ENCODE measurements at regions not wholly inside any gene's neighbourhood (a gene's known extent, or its start where the extent isn't known, plus 50 kb on each side); places are given as distances from the start of the nearest gene placed in this dataset.

GRCh38 chr1:57908147-57908890, 484.5 kb upstream of the DAB1 start:
- DNase-seq (ENCODE audit: insufficient read length, low spot score) (no peak), FAIRE-seq (no peak)
- no peak for TF ChIP-seq CTCF (IDR thresholded peaks at IDR 0.05; ENCODE audit: insufficient read depth, missing control alignments)

GRCh38 chr1:57901208-57901919, 477.5 kb upstream of the DAB1 start:
- DNase-seq (ENCODE audit: insufficient read length, low spot score) (no peak), FAIRE-seq (no peak)
- TF ChIP-seq CTCF (IDR thresholded peaks at IDR 0.05; ENCODE audit: insufficient read depth, missing control alignments): no peak

- FAIRE-seq: peak; percentile 41
- DNase-seq (ENCODE audit: insufficient read length, low spot score): peak; percentile 26
- no peak for TF ChIP-seq CTCF (IDR thresholded peaks at IDR 0.05; ENCODE audit: insufficient read depth, missing control alignments)
Observed at GRCh38 chr1:57898531-57898930, 474.7 kb upstream of the DAB1 start.

GRCh38 chr1:57897581-57897980, 473.7 kb upstream of the DAB1 start:
- no peak for TF ChIP-seq CTCF (IDR thresholded peaks at IDR 0.05; ENCODE audit: insufficient read depth, missing control alignments)
- FAIRE-seq: no peak
- DNase-seq (ENCODE audit: insufficient read length, low spot score): no peak

- FAIRE-seq (no peak), DNase-seq (ENCODE audit: insufficient read length, low spot score) (no peak)
- no peak for TF ChIP-seq CTCF (IDR thresholded peaks at IDR 0.05; ENCODE audit: insufficient read depth, missing control alignments)
Observed at GRCh38 chr1:57894315-57894714, 470.5 kb upstream of the DAB1 start.

- FAIRE-seq: no peak
- TF ChIP-seq CTCF (IDR thresholded peaks at IDR 0.05; ENCODE audit: insufficient read depth, missing control alignments): no peak
Observed at GRCh38 chr1:57889676-57890320, 465.9 kb upstream of the DAB1 start.

More at GRCh38 chr1:57889676-57890320, 465.9 kb upstream of the DAB1 start:
- no peak for DNase-seq (ENCODE audit: insufficient read length, low spot score)

All from D721Med (cell line).